GM23248 (cell line): ENCODE measurements at regions not wholly inside any gene's neighbourhood (a gene's known extent, or its start where the extent isn't known, plus 50 kb on each side); places are given as distances from the start of the nearest gene placed in this dataset.

Source experiments
- EZH2 ChIP-seq: fragments of 200-600 bp; sonication (generic); IDR thresholded peaks from 2 replicates; pipeline ENCODE4 v1.6.1; 2018; ENCODE audit warnings: antibody characterized with exemption, mild to moderate bottlenecking; ENCODE audit not compliant: insufficient read depth, poor library complexity, severe bottlenecking
- EZH2phosphoT487 ChIP-seq: fragments of 200-600 bp; sonication (generic); IDR thresholded peaks from 2 replicates; pipeline ENCODE4 v1.6.1; 2018; ENCODE audit warnings: antibody characterized with exemption, moderate library complexity, mild to moderate bottlenecking, low read depth; ENCODE audit not compliant: insufficient read depth

DNA sequence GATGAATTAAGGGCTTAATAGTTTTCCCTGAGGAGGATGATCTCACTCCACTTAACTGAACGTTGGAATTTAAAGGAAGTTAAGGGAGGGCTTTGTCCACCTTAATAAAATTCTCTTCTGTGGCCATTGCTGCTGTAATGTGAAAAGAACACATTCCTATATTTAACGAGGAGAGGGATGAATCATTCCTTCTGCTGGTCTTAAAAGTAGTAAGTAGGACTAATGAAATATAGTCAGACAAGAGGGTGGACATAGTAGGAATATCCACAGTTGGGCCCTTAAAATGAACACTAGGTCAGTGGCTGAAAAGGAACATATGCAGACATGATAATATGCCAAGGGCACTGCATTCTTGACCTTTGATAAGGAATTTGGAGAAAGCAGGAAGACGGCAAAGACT lies 405.6 kb downstream of the PMP22 start:
- TF ChIP-seq EZH2phosphoT487 (no peak), EZH2 (no peak)
